ENCODE measurements at regions not wholly inside any gene's neighbourhood (a gene's known extent, or its start where the extent isn't known, plus 50 kb on each side); places are given as distances from the start of the nearest gene placed in this dataset.
A peak's percentile ranks its signal among the peaks of the same experiment; 100 is the strongest.

DNA sequence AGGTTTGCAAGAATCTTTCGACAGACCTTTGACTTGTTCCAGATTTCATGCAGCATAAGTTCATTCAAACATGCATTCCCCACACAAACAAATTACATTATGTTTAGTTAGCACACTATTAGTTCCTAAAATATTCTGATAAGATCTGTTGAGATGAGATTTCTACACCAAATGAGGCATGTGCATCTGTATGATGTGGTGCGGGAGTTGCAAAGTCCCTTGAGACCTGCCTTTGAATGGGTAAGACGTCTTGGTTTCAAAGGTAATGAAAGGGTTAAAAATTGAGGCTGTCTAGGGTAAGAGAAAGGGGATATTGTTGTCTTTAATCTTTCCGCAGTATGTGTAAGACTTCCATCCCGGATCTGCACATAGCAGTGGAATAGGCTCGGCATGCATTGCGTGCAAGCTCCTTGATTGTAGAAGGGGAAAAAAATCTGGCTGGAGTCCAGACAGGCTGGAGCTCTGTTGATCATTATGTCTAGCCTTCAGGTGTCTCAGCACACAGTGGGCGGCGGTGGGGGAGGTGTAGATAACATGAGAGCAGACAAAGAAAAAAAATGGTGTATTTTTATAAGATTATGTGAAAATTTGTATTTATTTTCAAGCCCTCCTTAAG lies 296.6 kb downstream of the PTPRC start (continued):
- TF ChIP-seq ATF7 (IDR thresholded peaks at IDR 0.05; ENCODE audit: low read depth) (0 out of 2 replicates have a peak, but pooled peaks have one; percentile 8), GABPA (IDR thresholded peaks at IDR 0.05; ENCODE audit: low read depth) (no peak), CHD1 (IDR thresholded peaks at IDR 0.05; ENCODE audit: low read depth, low read length) (0 out of 2 replicates have a peak, but pooled peaks have one; percentile 67), EED (IDR thresholded peaks at IDR 0.05; ENCODE audit: low read depth) (peak; percentile 65), RAD21 (IDR thresholded peaks at IDR 0.05; ENCODE audit: insufficient read depth, low read depth, low read length) (0 out of 2 replicates have a peak, but pooled peaks have one; percentile 21), CREB1 (IDR thresholded peaks at IDR 0.05; ENCODE audit: low read depth) (0 out of 2 replicates have a peak, but pooled peaks have one; percentile 6), NFYB (IDR thresholded peaks at IDR 0.05; ENCODE audit: insufficient read depth, low read depth, low read length) (no peak), EP300 (IDR thresholded peaks at IDR 0.05; ENCODE audit: borderline replicate concordance in 1 of 2, control insufficient read depth in 1 of 2, low read depth in 2 of 2, low read length in 2 of 2) (peak in 1 of 2 experiments; percentile 16; a peak in 1 of 4 replicates), ZNF274 (IDR thresholded peaks at IDR 0.05; ENCODE audit: insufficient read depth, insufficient read length) (no peak), SREBF2 (IDR thresholded peaks at IDR 0.05; ENCODE audit: low read length) (no peak), NFIC (IDR thresholded peaks at IDR 0.05; ENCODE audit: low read depth, low read length) (peak; percentile 58), NBN (IDR thresholded peaks at IDR 0.05) (peak; percentile 69; the same call in 1 of the 2 replicates), POLR2A (IDR thresholded peaks at IDR 0.05; ENCODE audit: low read depth, low read length) (no peak), FOXM1 (IDR thresholded peaks at IDR 0.05; ENCODE audit: low read depth, low read length) (0 out of 2 replicates have a peak, but pooled peaks have one; percentile 30), SREBF1 (IDR thresholded peaks at IDR 0.05; ENCODE audit: low read length) (no peak)
- TF ChIP-seq, protein P1, sequence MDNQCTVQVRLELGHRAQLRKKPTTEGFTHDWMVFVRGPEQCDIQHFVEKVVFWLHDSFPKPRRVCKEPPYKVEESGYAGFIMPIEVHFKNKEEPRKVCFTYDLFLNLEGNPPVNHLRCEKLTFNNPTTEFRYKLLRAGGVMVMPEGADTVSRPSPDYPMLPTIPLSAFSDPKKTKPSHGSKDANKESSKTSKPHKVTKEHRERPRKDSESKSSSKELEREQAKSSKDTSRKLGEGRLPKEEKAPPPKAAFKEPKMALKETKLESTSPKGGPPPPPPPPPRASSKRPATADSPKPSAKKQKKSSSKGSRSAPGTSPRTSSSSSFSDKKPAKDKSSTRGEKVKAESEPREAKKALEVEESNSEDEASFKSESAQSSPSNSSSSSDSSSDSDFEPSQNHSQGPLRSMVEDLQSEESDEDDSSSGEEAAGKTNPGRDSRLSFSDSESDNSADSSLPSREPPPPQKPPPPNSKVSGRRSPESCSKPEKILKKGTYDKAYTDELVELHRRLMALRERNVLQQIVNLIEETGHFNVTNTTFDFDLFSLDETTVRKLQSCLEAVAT (IDR thresholded peaks at IDR 0.05), result peak; percentile 60; the same call in 1 of the 2 replicates
- TF ChIP-seq, protein P2, sequence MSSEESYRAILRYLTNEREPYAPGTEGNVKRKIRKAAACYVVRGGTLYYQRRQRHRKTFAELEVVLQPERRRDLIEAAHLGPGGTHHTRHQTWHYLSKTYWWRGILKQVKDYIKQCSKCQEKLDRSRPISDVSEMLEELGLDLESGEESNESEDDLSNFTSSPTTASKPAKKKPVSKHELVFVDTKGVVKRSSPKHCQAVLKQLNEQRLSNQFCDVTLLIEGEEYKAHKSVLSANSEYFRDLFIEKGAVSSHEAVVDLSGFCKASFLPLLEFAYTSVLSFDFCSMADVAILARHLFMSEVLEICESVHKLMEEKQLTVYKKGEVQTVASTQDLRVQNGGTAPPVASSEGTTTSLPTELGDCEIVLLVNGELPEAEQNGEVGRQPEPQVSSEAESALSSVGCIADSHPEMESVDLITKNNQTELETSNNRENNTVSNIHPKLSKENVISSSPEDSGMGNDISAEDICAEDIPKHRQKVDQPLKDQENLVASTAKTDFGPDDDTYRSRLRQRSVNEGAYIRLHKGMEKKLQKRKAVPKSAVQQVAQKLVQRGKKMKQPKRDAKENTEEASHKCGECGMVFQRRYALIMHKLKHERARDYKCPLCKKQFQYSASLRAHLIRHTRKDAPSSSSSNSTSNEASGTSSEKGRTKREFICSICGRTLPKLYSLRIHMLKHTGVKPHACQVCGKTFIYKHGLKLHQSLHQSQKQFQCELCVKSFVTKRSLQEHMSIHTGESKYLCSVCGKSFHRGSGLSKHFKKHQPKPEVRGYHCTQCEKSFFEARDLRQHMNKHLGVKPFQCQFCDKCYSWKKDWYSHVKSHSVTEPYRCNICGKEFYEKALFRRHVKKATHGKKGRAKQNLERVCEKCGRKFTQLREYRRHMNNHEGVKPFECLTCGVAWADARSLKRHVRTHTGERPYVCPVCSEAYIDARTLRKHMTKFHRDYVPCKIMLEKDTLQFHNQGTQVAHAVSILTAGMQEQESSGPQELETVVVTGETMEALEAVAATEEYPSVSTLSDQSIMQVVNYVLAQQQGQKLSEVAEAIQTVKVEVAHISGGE (CRISPR knock-in tag; IDR thresholded peaks at IDR 0.05), result no peak
- TF ChIP-seq, protein P3, sequence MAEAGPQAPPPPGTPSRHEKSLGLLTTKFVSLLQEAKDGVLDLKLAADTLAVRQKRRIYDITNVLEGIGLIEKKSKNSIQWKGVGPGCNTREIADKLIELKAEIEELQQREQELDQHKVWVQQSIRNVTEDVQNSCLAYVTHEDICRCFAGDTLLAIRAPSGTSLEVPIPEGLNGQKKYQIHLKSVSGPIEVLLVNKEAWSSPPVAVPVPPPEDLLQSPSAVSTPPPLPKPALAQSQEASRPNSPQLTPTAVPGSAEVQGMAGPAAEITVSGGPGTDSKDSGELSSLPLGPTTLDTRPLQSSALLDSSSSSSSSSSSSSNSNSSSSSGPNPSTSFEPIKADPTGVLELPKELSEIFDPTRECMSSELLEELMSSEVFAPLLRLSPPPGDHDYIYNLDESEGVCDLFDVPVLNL (IDR thresholded peaks at IDR 0.05; ENCODE audit: low read depth, low read length), result no peak
- TF ChIP-seq, protein P4, sequence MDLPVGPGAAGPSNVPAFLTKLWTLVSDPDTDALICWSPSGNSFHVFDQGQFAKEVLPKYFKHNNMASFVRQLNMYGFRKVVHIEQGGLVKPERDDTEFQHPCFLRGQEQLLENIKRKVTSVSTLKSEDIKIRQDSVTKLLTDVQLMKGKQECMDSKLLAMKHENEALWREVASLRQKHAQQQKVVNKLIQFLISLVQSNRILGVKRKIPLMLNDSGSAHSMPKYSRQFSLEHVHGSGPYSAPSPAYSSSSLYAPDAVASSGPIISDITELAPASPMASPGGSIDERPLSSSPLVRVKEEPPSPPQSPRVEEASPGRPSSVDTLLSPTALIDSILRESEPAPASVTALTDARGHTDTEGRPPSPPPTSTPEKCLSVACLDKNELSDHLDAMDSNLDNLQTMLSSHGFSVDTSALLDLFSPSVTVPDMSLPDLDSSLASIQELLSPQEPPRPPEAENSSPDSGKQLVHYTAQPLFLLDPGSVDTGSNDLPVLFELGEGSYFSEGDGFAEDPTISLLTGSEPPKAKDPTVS (IDR thresholded peaks at IDR 0.05; ENCODE audit: low read depth, low read length), result no peak
- TF ChIP-seq, protein P5, sequence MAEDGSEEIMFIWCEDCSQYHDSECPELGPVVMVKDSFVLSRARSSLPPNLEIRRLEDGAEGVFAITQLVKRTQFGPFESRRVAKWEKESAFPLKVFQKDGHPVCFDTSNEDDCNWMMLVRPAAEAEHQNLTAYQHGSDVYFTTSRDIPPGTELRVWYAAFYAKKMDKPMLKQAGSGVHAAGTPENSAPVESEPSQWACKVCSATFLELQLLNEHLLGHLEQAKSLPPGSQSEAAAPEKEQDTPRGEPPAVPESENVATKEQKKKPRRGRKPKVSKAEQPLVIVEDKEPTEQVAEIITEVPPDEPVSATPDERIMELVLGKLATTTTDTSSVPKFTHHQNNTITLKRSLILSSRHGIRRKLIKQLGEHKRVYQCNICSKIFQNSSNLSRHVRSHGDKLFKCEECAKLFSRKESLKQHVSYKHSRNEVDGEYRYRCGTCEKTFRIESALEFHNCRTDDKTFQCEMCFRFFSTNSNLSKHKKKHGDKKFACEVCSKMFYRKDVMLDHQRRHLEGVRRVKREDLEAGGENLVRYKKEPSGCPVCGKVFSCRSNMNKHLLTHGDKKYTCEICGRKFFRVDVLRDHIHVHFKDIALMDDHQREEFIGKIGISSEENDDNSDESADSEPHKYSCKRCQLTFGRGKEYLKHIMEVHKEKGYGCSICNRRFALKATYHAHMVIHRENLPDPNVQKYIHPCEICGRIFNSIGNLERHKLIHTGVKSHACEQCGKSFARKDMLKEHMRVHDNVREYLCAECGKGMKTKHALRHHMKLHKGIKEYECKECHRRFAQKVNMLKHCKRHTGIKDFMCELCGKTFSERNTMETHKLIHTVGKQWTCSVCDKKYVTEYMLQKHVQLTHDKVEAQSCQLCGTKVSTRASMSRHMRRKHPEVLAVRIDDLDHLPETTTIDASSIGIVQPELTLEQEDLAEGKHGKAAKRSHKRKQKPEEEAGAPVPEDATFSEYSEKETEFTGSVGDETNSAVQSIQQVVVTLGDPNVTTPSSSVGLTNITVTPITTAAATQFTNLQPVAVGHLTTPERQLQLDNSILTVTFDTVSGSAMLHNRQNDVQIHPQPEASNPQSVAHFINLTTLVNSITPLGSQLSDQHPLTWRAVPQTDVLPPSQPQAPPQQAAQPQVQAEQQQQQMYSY (CRISPR knock-in tag; IDR thresholded peaks at IDR 0.05), result no peak
